ENCODE measurements at regions not wholly inside any gene's neighbourhood (a gene's known extent, or its start where the extent isn't known, plus 50 kb on each side); places are given as distances from the start of the nearest gene placed in this dataset.

DNA sequence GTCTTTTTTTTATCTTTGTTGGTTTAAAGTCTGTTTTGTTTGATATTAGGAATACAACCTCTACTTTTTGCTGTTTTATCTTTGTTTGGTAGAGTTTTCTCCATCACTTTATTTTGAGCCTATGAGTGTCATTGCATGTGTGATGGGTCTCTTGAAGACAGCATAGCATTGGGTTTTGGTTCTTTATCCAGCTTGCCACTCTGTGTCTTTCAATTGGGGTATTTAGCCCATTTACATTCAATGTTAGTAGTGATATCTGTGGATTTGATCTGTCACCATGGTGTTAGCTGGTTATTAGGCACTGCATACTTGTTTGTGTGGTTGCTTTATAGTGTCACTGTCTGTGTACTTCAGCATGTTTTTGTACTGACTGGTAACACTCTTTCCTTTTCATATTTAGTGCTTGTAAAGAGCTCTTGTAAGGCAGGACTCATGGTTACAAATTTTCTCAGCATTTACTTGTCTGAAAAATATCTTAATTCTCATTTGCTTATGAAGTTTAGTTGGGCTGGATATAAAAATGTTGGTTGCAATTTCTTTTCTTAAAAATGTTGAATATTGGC lies 845.5 kb downstream of the TLE4 start:
- TF ChIP-seq EP300 (IDR thresholded peaks at IDR 0.05) (no peak), POLR2AphosphoS5 (IDR thresholded peaks at IDR 0.05) (no peak), POLR2A (IDR thresholded peaks at IDR 0.05) (no peak)
- TF ChIP-seq, protein P1, sequence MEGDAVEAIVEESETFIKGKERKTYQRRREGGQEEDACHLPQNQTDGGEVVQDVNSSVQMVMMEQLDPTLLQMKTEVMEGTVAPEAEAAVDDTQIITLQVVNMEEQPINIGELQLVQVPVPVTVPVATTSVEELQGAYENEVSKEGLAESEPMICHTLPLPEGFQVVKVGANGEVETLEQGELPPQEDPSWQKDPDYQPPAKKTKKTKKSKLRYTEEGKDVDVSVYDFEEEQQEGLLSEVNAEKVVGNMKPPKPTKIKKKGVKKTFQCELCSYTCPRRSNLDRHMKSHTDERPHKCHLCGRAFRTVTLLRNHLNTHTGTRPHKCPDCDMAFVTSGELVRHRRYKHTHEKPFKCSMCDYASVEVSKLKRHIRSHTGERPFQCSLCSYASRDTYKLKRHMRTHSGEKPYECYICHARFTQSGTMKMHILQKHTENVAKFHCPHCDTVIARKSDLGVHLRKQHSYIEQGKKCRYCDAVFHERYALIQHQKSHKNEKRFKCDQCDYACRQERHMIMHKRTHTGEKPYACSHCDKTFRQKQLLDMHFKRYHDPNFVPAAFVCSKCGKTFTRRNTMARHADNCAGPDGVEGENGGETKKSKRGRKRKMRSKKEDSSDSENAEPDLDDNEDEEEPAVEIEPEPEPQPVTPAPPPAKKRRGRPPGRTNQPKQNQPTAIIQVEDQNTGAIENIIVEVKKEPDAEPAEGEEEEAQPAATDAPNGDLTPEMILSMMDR (IDR thresholded peaks at IDR 0.05), result no peak
- Histone ChIP-seq H3K36me3 (no peaks in the 10 kb centered on the region), H3K27ac (no peak overlapping the region), H3K27me3 (no peaks in the 10 kb centered on the region), H3K4me3 (no peak overlapping the region), H3K4me1 (no peaks in the 10 kb centered on the region), H3K9me3 (peaks cover 0 to 23% (median 9%) of the 10 kb centered on the region in 4 donors)
- ATAC-seq (ENCODE audit: low FRiP score in 2 of 2) (no peak), DNase-seq (no peak)

DNA sequence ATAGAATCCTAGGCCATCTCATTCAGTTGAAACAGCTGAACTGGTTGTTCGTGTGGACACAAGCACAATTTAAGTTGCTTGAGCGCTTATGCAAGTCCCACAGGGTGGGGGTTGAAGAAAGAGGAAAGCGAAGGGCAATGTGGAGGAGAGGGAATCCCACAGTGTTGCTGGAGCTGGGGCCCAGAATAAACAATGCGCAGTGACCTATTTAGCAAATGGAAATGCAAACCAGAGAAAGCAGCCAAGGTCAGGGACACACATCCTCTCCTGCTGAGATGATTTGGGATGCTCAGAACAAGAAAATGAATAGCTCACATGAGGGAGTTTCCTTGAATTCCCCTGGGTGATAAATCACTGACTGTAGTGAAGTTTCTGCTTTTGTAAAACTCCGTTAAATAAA lies 838.3 kb downstream of the TLE4 start:
- no peaks in the 10 kb centered on the region for H3K4me1 ChIP-seq
- no peak overlapping the region for H3K4me3 ChIP-seq
- no peaks in the 10 kb centered on the region for H3K27me3 ChIP-seq
- no peak overlapping the region for H3K27ac ChIP-seq
- 34 to 50% methylated on average over 5 of the region's 5 CpGs for WGBS, 2 donors
- TF ChIP-seq, protein P1 (IDR thresholded peaks at IDR 0.05), result no peak
- TF ChIP-seq EP300 (IDR thresholded peaks at IDR 0.05), result no peak
- no peak for TF ChIP-seq POLR2AphosphoS5 (IDR thresholded peaks at IDR 0.05)
- H3K36me3 ChIP-seq, result no peaks in the 10 kb centered on the region
- DNase-seq, result no peak
- no peaks in the 10 kb centered on the region for H3K9me3 ChIP-seq
- ATAC-seq (ENCODE audit: low FRiP score in 2 of 2), result no peak

DNA sequence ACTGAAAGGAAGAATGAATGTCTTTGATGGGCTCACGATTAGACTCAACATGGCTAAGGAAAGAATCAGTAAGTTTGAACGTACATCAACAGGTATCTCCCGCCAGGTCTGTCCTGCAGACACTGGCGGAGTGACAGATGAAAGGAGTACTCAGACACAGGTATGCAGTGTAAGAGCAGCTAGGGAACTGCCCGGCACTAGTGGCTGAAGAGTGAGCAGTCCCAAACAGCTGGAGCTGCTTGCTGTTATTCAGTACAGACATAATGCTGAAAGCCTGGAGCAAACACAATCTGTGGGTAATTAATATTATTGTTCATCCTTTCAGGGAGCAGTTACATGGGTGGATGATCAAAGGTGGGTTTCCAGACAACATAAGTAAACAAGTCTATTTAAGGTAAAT lies 835.5 kb downstream of the TLE4 start:
- TF ChIP-seq POLR2AphosphoS5 (IDR thresholded peaks at IDR 0.05) (no peak), EP300 (IDR thresholded peaks at IDR 0.05) (no peak), POLR2A (IDR thresholded peaks at IDR 0.05) (no peak)
- TF ChIP-seq, protein P1 (IDR thresholded peaks at IDR 0.05), result no peak
- 91 to 93% methylated on average over 5 of the region's 5 CpGs for WGBS, 2 donors
- no peak for ATAC-seq (ENCODE audit: low FRiP score in 2 of 2)
- Histone ChIP-seq H3K9me3 (no peaks in the 10 kb centered on the region), H3K27me3 (no peaks in the 10 kb centered on the region), H3K4me3 (no peak overlapping the region), H3K4me1 (no peaks in the 10 kb centered on the region), H3K36me3 (no peaks in the 10 kb centered on the region), H3K27ac (no peak overlapping the region)
- DNase-seq, result no peak

DNA sequence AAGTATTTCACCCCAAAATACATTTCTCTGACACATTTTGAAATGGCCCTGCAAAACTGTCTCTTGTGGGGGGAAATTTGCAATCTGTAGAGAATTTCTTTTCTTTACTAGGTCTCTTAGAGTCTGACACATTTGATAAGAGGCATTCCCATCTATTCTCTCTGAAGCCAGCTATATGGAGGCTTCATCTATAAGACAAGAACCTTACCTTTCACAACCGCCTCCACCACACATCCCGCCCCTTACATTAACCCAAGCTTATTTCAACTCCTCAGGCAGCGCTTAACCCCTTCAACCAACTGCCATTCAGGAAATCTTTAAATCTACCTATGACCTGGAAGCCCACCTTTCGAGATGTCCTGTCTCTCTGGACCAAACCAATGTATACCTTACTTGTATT lies 829.5 kb downstream of the TLE4 start:
- ATAC-seq (ENCODE audit: low FRiP score in 2 of 2) (no peak), DNase-seq (no peak)
- no peak for TF ChIP-seq EP300 (IDR thresholded peaks at IDR 0.05)
- TF ChIP-seq POLR2A (IDR thresholded peaks at IDR 0.05), result no peak
- TF ChIP-seq, protein P1 (IDR thresholded peaks at IDR 0.05), result no peak
- no peak for TF ChIP-seq POLR2AphosphoS5 (IDR thresholded peaks at IDR 0.05)
- 83 to 94% methylated on average over 4 of the region's 4 CpGs for WGBS, 2 donors
- no peaks in the 10 kb centered on the region for H3K36me3 ChIP-seq
- H3K27ac ChIP-seq, result no peak overlapping the region
- H3K27me3 ChIP-seq, result no peaks in the 10 kb centered on the region
- no peak overlapping the region for H3K4me3 ChIP-seq
- H3K9me3 ChIP-seq, result no peaks in the 10 kb centered on the region
- no peaks in the 10 kb centered on the region for H3K4me1 ChIP-seq

DNA sequence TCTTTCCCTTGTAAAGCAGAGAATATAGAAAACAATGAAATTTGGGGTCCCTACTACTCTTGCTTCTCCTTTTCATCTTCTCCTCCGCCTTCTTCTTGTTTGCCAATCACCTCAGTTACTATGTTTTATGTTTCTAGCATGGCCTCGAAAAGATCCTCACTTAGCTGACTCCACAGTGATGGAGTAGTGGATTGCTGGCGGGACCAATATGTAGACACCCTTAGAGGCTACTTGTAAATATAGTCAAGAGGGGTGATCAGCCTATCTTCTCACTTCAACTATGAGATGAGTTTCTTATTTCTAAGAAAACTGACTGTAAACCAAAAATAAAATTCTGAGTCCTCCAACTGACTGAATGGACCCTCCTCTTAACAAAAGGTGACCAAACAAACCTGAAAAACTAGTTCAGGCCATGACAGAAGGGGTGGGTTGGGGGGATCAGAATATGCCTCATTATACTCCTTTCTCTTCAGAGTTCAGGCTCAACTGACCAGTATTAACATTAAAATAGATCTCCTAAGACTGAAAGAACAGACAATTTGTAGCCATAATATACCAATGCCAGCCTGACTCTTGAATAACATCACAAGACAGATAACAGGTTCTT lies 829.0 kb downstream of the TLE4 start:
- 72 to 87% methylated on average over 3 of the region's 3 CpGs for WGBS, 2 donors
- H3K36me3 ChIP-seq, result no peaks in the 10 kb centered on the region
- no peaks in the 10 kb centered on the region for H3K9me3 ChIP-seq
- H3K27ac ChIP-seq, result no peak overlapping the region
- ATAC-seq (ENCODE audit: low FRiP score in 2 of 2) (no peak), DNase-seq (no peak)
- no peaks in the 10 kb centered on the region for H3K4me1 ChIP-seq
- TF ChIP-seq EP300 (IDR thresholded peaks at IDR 0.05) (no peak), POLR2AphosphoS5 (IDR thresholded peaks at IDR 0.05) (no peak), POLR2A (IDR thresholded peaks at IDR 0.05) (no peak)
- TF ChIP-seq, protein P1 (IDR thresholded peaks at IDR 0.05), result no peak
- no peaks in the 10 kb centered on the region for H3K27me3 ChIP-seq
- H3K4me3 ChIP-seq, result no peak overlapping the region

Measured in upper lobe of left lung (tissue), 6 donors.